HCT116 (cell line): ENCODE measurements at regions not wholly inside any gene's neighbourhood (a gene's known extent, or its start where the extent isn't known, plus 50 kb on each side); places are given as distances from the start of the nearest gene placed in this dataset.

ENCODE experiments used
- ATAC-seq: fragments of 200-7000 bp; cut with Tn5 transposase; 2 replicates; pipeline ENCODE4 v1.9.1; 2020; ENCODE audit warnings: mild to moderate bottlenecking, moderate library complexity
- BruUV-seq: library from RNA; stranded (reverse); fragments of 400-500 nt; replicated peaks from 2 replicates; lab custom pipeline; 2021; lab: Mats Ljungman, UMichigan
- CTCF ChIA-PET: fragments of 300-600 bp; sonication (Branson Sonifier 250); formaldehyde crosslinking; loops from one replicate; lab custom pipeline; 2021; ENCODE audit warnings: antibody characterized with exemption; lab: Charles Lee
- POLR2A ChIA-PET: fragments of 300-600, 350-600 bp; sonication (Branson Sonifier 250); formaldehyde crosslinking; loops from one replicate; lab custom pipeline; 2021; ENCODE audit warnings: antibody characterized with exemption; lab: Charles Lee
- RAD21 ChIA-PET, 2 experiments: fragments of 300-600 bp; sonication (Branson Sonifier 250); formaldehyde crosslinking; loops; one replicate each; lab custom pipeline; 2023; ENCODE audit warnings: low total read pairs in 2 of 2; ENCODE audit not compliant: uncharacterized antibody in 2 of 2, unreplicated experiment in 2 of 2, low non-redundant PET in 1 of 2; lab: Charles Lee
- DNase-seq: peaks from one replicate; pipeline ENCODE4 v3.0.0-alpha.2; 2010; ENCODE audit warnings: low read depth, low spot score
- H2AFZ ChIP-seq: fragments of 200-600 bp; shearing (Covaris generic), sonication (generic); 2 replicates; pipeline ENCODE4 v1.6.1; 2017; ENCODE audit warnings: low read depth, mixed run types, mixed read lengths, antibody characterized with exemption, low read length; ENCODE audit not compliant: poor library complexity, severe bottlenecking
- H3K27ac ChIP-seq: 2 replicates; pipeline ENCODE4 v1.5.1; 2012; ENCODE audit warnings: low read depth, low read length
- H3K27me3 ChIP-seq: fragments of 200-600 bp; sonication (generic); 2 replicates; pipeline ENCODE4 v1.6.1; 2016; ENCODE audit warnings: mixed run types, low read length, mixed read lengths; ENCODE audit not compliant: insufficient read depth
- H3K36me3 ChIP-seq, 2 experiments: fragments of 200-500 bp in 1 of 2; fragments of 200-600 bp in 1 of 2; sonication (Bioruptor generic) in 1 of 2; sonication (generic) in 1 of 2; 2 replicates each; pipeline versions ENCODE4 v1.5.1 to v1.6.1; 2014 to 2016; ENCODE audit warnings: low read length in 2 of 2, inconsistent platforms in 1 of 2, mixed read lengths in 1 of 2, mixed run types in 1 of 2; ENCODE audit not compliant: insufficient read depth in 2 of 2, control insufficient read depth in 1 of 2
- H3K4me1 ChIP-seq, 2 experiments: fragments of 200-600 bp in 1 of 2; sonication (generic) in 1 of 2; 2 replicates each; pipeline versions ENCODE4 v1.5.1 to v1.6.1; 2012 to 2017; ENCODE audit warnings: low read length in 2 of 2, inconsistent platforms in 1 of 2, mild to moderate bottlenecking in 1 of 2, mixed read lengths in 1 of 2, mixed run types in 1 of 2, moderate library complexity in 1 of 2; ENCODE audit not compliant: insufficient read depth in 2 of 2, control insufficient read depth in 1 of 2
- H3K4me2 ChIP-seq: fragments of 200-600 bp; sonication (generic); 2 replicates; pipeline ENCODE4 v1.6.1; 2017; ENCODE audit warnings: mixed run types, low read length, mixed read lengths
- H3K4me3 ChIP-seq, 2 experiments: fragments of 200-600 bp in 1 of 2; sonication (generic) in 1 of 2; replicated peaks in 1 of 2; 2 replicates each; pipeline ENCODE4 v1.5.1; 2011 to 2016; ENCODE audit warnings: low read length in 2 of 2, control low read depth in 1 of 2, low read depth in 1 of 2, mild to moderate bottlenecking in 1 of 2, mixed read lengths in 1 of 2, mixed run types in 1 of 2
- H3K79me2 ChIP-seq: fragments of 200-600 bp; sonication (generic); 2 replicates; pipeline ENCODE4 v1.6.1; 2017; ENCODE audit warnings: mild to moderate bottlenecking, mixed run types, low read length, moderate library complexity, mixed read lengths; ENCODE audit not compliant: insufficient read depth
- H3K9ac ChIP-seq: fragments of 200-600 bp; sonication (generic); 2 replicates; pipeline ENCODE4 v1.6.1; 2016; ENCODE audit warnings: low read length, mixed read lengths
- H3K9me2 ChIP-seq: fragments of 200-600 bp; sonication (generic), shearing (Covaris generic); 2 replicates; pipeline ENCODE4 v1.6.1; 2017; ENCODE audit warnings: mixed run types, mild to moderate bottlenecking, moderate library complexity; ENCODE audit not compliant: insufficient read depth
- H3K9me3 ChIP-seq, 2 experiments: fragments of 200-500 bp in 1 of 2; fragments of 200-600 bp in 1 of 2; sonication (Bioruptor generic) in 1 of 2; sonication (generic) in 1 of 2; 2 replicates each; pipeline ENCODE4 v1.6.1; 2014 to 2017; ENCODE audit warnings: low read length in 2 of 2, mixed read lengths in 2 of 2, inconsistent platforms in 1 of 2, low read depth in 1 of 2, mild to moderate bottlenecking in 1 of 2, mixed run types in 1 of 2, moderate library complexity in 1 of 2; ENCODE audit not compliant: control insufficient read depth in 1 of 2, insufficient read depth in 1 of 2
- H4K20me1 ChIP-seq: fragments of 200-600 bp; sonication (generic), shearing (Covaris generic); 2 replicates; pipeline ENCODE4 v1.6.1; 2017; ENCODE audit warnings: mixed run types, mild to moderate bottlenecking, moderate library complexity; ENCODE audit not compliant: insufficient read depth
- CBX3 ChIP-seq: IDR thresholded peaks from 2 replicates; pipeline ENCODE4 v1.6.1; 2012; ENCODE audit warnings: low read depth
- CEBPB ChIP-seq: IDR thresholded peaks from 2 replicates; pipeline ENCODE4 v1.6.1; 2012; ENCODE audit warnings: low read depth
- EGR1 ChIP-seq: IDR thresholded peaks from 2 replicates; pipeline ENCODE4 v1.6.1; 2012; ENCODE audit warnings: low read depth
- ELF1 ChIP-seq: IDR thresholded peaks from 2 replicates; pipeline ENCODE4 v1.6.1; 2012; ENCODE audit warnings: low read depth, borderline replicate concordance
- EZH2 ChIP-seq: fragments of 200-600 bp; sonication (generic); IDR thresholded peaks from 2 replicates; pipeline ENCODE4 v1.6.1; 2017; ENCODE audit warnings: antibody characterized with exemption, mixed run types
- JUND ChIP-seq: IDR thresholded peaks from 2 replicates; pipeline ENCODE4 v1.6.1; 2012
- POLR2A ChIP-seq: IDR thresholded peaks from 2 replicates; pipeline ENCODE4 v1.7.0; 2011; ENCODE audit warnings: borderline replicate concordance; ENCODE audit not compliant: insufficient read depth, insufficient read length; ENCODE audit errors: extremely low read depth
- SRF ChIP-seq: IDR thresholded peaks from 2 replicates; pipeline ENCODE4 v1.6.1; 2012; ENCODE audit warnings: low read depth
- YY1 ChIP-seq: IDR thresholded peaks from 2 replicates; pipeline ENCODE4 v1.6.1; 2011; ENCODE audit warnings: low read length, low read depth, moderate library complexity, mild to moderate bottlenecking; ENCODE audit not compliant: insufficient replicate concordance; ENCODE audit errors: extremely low read depth
- ZFX ChIP-seq: fragments of 450-650 bp; IDR thresholded peaks from 2 replicates; pipeline ENCODE4 v1.6.1; 2017
- ZNF274 ChIP-seq: fragments of 200-500 bp; sonication (Bioruptor generic); IDR thresholded peaks from 2 replicates; pipeline ENCODE4 v1.6.1; 2014; ENCODE audit warnings: mild to moderate bottlenecking, low read depth, low read length, inconsistent platforms
- intact Hi-C: fragments of 100-400 bp; cut with micrococcal nuclease; formaldehyde crosslinking; loops from 2 replicates; pipeline ENCODE4 v1.10.0; 2022
- TF ChIP-seq, protein P1 (sequence below): IDR thresholded peaks from 2 replicates; pipeline ENCODE4 v1.6.1; 2011; ENCODE audit warnings: mild to moderate bottlenecking, low read length, moderate library complexity; ENCODE audit not compliant: insufficient replicate concordance; ENCODE audit errors: extremely low read depth
- TF ChIP-seq, protein P2 (sequence below): IDR thresholded peaks from 2 replicates; pipeline ENCODE4 v1.6.1; 2012; ENCODE audit warnings: low read depth
- TF ChIP-seq, protein P3 (sequence below): IDR thresholded peaks from 2 replicates; pipeline ENCODE4 v1.6.1; 2012

DNA sequence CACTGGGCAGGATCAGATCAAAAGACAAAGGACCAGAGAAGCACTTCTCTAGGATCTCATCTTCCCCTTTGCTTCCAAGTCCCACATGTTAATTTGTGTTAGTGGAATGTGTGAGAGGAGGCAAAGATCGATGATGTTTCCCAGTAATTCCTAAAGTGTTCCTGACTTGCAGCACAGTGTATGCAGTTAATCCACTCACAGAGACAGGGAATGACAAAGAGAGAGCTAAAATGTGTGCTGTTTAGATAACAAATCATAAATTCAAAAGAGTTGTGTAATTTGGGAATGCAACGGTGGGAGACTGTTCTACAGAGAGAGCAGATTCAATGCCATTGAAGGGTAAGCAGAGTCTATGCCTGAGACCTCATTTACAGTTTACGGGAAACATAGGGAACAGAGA lies 132.0 kb upstream of the SVIL start:
- H3K9me2 ChIP-seq: no peaks in the 10 kb centered on the region
- ChIA-PET RAD21 (no interaction called here), POLR2A (no interaction called here), CTCF (no interaction called here)
- TF ChIP-seq, protein P1, sequence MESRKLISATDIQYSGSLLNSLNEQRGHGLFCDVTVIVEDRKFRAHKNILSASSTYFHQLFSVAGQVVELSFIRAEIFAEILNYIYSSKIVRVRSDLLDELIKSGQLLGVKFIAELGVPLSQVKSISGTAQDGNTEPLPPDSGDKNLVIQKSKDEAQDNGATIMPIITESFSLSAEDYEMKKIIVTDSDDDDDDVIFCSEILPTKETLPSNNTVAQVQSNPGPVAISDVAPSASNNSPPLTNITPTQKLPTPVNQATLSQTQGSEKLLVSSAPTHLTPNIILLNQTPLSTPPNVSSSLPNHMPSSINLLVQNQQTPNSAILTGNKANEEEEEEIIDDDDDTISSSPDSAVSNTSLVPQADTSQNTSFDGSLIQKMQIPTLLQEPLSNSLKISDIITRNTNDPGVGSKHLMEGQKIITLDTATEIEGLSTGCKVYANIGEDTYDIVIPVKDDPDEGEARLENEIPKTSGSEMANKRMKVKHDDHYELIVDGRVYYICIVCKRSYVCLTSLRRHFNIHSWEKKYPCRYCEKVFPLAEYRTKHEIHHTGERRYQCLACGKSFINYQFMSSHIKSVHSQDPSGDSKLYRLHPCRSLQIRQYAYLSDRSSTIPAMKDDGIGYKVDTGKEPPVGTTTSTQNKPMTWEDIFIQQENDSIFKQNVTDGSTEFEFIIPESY: no peak
- no peak for TF ChIP-seq CBX3
- no peak overlapping the region for H2AFZ ChIP-seq
- no peak overlapping the region for H3K4me2 ChIP-seq
- no peak overlapping the region for H3K27ac ChIP-seq
- ATAC-seq (no peak), DNase-seq (no peak)
- intact Hi-C loops: no loop called here
- H3K4me1 ChIP-seq: no peaks in the 10 kb centered on the region
- no TSS peak for BruUV-seq
- H3K4me3 ChIP-seq: no peak overlapping the region
- no peaks in the 10 kb centered on the region for H3K27me3 ChIP-seq
- H3K9ac ChIP-seq: no peak overlapping the region
- H3K9me3 ChIP-seq: no peaks in the 10 kb centered on the region
- H3K36me3 ChIP-seq: no peaks in the 10 kb centered on the region
- H4K20me1 ChIP-seq: no peaks in the 10 kb centered on the region
- no peaks in the 10 kb centered on the region for H3K79me2 ChIP-seq

DNA sequence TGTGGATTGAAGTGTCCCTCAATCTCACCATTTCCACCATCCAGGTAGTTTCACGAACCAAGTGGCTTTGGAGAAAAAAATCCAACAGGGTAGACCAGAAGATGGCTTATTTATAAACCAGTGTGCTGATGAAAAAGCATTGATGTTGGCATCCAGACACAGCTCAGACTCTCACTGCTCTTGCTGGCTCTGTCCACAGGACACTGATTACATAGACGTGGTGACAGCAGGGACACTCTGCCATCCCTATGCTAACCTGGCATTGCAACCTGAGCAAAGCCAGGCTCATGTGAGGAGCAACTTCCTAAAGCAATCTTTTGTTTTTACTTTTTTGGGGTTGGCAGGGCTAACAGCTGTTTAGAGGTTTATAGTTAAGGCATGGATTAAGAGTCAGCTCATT lies 130.6 kb upstream of the SVIL start:
- H3K27me3 ChIP-seq: no peaks in the 10 kb centered on the region
- H4K20me1 ChIP-seq: no peaks in the 10 kb centered on the region
- CTCF ChIA-PET: no interaction called here
- no peak overlapping the region for H3K9ac ChIP-seq
- H3K4me2 ChIP-seq: no peak overlapping the region
- H3K79me2 ChIP-seq: no peaks in the 10 kb centered on the region
- no peaks in the 10 kb centered on the region for H3K4me1 ChIP-seq
- H2AFZ ChIP-seq: no peak overlapping the region
- H3K36me3 ChIP-seq: no peaks in the 10 kb centered on the region
- H3K9me2 ChIP-seq: no peaks in the 10 kb centered on the region
- no TSS peak for BruUV-seq
- H3K4me3 ChIP-seq: no peak overlapping the region
- RAD21 ChIA-PET: no interaction called here
- POLR2A ChIA-PET: no interaction called here
- no peak for ATAC-seq
- no peaks in the 10 kb centered on the region for H3K9me3 ChIP-seq
- DNase-seq: no peak
- H3K27ac ChIP-seq: no peak overlapping the region
- intact Hi-C loops: no loop called here
- TF ChIP-seq, protein P2, sequence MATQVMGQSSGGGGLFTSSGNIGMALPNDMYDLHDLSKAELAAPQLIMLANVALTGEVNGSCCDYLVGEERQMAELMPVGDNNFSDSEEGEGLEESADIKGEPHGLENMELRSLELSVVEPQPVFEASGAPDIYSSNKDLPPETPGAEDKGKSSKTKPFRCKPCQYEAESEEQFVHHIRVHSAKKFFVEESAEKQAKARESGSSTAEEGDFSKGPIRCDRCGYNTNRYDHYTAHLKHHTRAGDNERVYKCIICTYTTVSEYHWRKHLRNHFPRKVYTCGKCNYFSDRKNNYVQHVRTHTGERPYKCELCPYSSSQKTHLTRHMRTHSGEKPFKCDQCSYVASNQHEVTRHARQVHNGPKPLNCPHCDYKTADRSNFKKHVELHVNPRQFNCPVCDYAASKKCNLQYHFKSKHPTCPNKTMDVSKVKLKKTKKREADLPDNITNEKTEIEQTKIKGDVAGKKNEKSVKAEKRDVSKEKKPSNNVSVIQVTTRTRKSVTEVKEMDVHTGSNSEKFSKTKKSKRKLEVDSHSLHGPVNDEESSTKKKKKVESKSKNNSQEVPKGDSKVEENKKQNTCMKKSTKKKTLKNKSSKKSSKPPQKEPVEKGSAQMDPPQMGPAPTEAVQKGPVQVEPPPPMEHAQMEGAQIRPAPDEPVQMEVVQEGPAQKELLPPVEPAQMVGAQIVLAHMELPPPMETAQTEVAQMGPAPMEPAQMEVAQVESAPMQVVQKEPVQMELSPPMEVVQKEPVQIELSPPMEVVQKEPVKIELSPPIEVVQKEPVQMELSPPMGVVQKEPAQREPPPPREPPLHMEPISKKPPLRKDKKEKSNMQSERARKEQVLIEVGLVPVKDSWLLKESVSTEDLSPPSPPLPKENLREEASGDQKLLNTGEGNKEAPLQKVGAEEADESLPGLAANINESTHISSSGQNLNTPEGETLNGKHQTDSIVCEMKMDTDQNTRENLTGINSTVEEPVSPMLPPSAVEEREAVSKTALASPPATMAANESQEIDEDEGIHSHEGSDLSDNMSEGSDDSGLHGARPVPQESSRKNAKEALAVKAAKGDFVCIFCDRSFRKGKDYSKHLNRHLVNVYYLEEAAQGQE: no peak
- TF ChIP-seq, protein P3, sequence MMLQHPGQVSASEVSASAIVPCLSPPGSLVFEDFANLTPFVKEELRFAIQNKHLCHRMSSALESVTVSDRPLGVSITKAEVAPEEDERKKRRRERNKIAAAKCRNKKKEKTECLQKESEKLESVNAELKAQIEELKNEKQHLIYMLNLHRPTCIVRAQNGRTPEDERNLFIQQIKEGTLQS: no peak
- TF ChIP-seq CEBPB (no peak), JUND (no peak), EZH2 (no peak), SRF (no peak), ZNF274 (no peak), ELF1 (no peak), POLR2A (no peak), EGR1 (no peak), ZFX (no peak), YY1 (no peak)
- TF ChIP-seq, protein P1: no peak
